ENCODE measurements at regions not wholly inside any gene's neighbourhood (a gene's known extent, or its start where the extent isn't known, plus 50 kb on each side); places are given as distances from the start of the nearest gene placed in this dataset.

DNA sequence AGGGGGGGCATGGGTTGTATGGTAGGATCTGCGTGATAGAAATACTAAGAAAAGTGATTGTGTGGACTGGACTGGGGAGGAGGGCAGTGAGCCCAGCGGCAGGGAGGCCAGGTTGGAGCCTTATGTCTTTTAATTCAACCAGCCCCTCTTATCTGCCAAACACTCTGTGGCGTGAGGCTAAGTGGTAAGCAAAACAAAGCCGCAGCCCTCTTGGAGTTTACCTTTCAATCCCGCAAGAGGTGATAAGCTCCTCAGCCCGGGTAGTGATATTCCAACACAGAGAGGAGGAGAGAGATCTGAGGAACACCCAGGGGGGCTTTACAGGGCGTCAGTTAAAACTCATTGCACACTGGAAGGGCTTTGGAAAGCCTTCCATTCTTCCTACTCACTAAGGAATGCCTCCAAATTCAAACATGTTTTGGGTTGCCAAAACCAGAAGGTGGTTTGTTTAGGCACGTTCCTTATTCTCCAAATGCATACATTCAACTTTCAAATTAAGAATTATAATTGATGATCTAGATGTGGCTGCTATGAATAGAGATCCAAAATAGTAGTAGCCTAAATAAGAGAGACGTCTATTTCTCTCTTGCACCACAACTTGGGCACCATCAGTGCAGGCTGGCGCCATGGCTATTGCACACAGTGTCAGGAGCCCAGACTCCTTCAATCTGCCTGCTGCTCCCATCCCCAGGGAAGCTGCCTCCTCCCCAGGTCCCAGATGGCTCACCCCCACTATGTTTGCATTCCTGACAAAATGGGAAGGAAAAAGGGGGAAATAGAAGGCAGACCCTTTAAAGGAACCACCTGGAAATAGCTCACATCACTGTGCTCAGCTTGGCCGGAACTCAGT is 75.1 kb upstream of the FSTL4 start:
- TF ChIP-seq POLR2A (IDR thresholded peaks at IDR 0.05; ENCODE audit: low read depth, low read length): no peak
- no peak for TF ChIP-seq TAF1 (IDR thresholded peaks at IDR 0.05; ENCODE audit: low read depth, low read length)
